CD14-positive monocyte (primary cell): ENCODE measurements at regions not wholly inside any gene's neighbourhood (a gene's known extent, or its start where the extent isn't known, plus 50 kb on each side); places are given as distances from the start of the nearest gene placed in this dataset.

Experiments
- DNase-seq, 3 donors: peaks; one replicate each; pipeline ENCODE4 v3.0.0-alpha.2; 2011 to 2022
- H2AFZ ChIP-seq: 2 replicates; pipeline ENCODE4 v1.6.0; 2012; ENCODE audit warnings: mild to moderate bottlenecking, low read depth, low read length, inconsistent platforms; ENCODE audit not compliant: insufficient read depth, poor library complexity, severe bottlenecking
- H3K27ac ChIP-seq, 2 donors: 1 replicate in 1 of 2; 2 replicates in 1 of 2; pipeline ENCODE4 v1.5.1; 2012 to 2013; ENCODE audit warnings: low read length in 2 of 2, control low read depth in 1 of 2, inconsistent platforms in 1 of 2, low read depth in 1 of 2, mild to moderate bottlenecking in 1 of 2
- H3K27me3 ChIP-seq, 2 donors: one replicate each; pipeline versions ENCODE4 v1.6.0 to v1.6.1; 2011 to 2013; ENCODE audit warnings: low read length in 2 of 2; ENCODE audit not compliant: control insufficient read depth in 2 of 2, insufficient read depth in 2 of 2
- H3K36me3 ChIP-seq, 2 donors: replicated peaks in 1 of 2; 1 replicate in 1 of 2; 2 replicates in 1 of 2; pipeline versions ENCODE4 v1.5.1 to v1.6.1; 2012 to 2013; ENCODE audit warnings: low read length in 2 of 2, control low read depth in 1 of 2, inconsistent platforms in 1 of 2, mild to moderate bottlenecking in 1 of 2; ENCODE audit not compliant: insufficient read depth in 2 of 2, control insufficient read depth in 1 of 2
- H3K4me1 ChIP-seq, 2 donors: 1 replicate in 1 of 2; 2 replicates in 1 of 2; pipeline versions ENCODE4 v1.5.1 to v1.6.1; 2012 to 2013; ENCODE audit warnings: low read length in 2 of 2, control low read depth in 1 of 2, inconsistent platforms in 1 of 2, mild to moderate bottlenecking in 1 of 2, moderate library complexity in 1 of 2; ENCODE audit not compliant: insufficient read depth in 2 of 2, control insufficient read depth in 1 of 2
- H3K4me2 ChIP-seq: replicated peaks from 2 replicates; pipeline ENCODE3; 2012; ENCODE audit warnings: low read length, moderate library complexity, mild to moderate bottlenecking; ENCODE audit not compliant: poor library complexity, severe bottlenecking; ENCODE audit errors: extremely low read depth
- H3K4me3 ChIP-seq, 3 experiments: fragments of 200-600 bp in 1 of 3; sonication (generic) in 1 of 3; replicated peaks in 1 of 3; 1 replicate in 2 of 3; 2 replicates in 1 of 3; pipeline ENCODE4 v1.5.1; 2011 to 2013; ENCODE audit warnings: low read length in 3 of 3, mild to moderate bottlenecking in 3 of 3, control low read depth in 2 of 3, low read depth in 2 of 3, inconsistent platforms in 1 of 3, moderate library complexity in 1 of 3
- H3K79me2 ChIP-seq: 2 replicates; pipeline ENCODE4 v1.6.0; 2012; ENCODE audit warnings: mild to moderate bottlenecking, control low read depth, inconsistent platforms, low read length, moderate library complexity; ENCODE audit not compliant: insufficient read depth
- H3K9ac ChIP-seq: 2 replicates; pipeline ENCODE4 v1.6.0; 2017; ENCODE audit warnings: low read length, mild to moderate bottlenecking; ENCODE audit not compliant: insufficient read depth, poor library complexity, severe bottlenecking
- H3K9me3 ChIP-seq, 2 donors: replicated peaks in 1 of 2; 1 replicate in 1 of 2; 2 replicates in 1 of 2; pipeline versions ENCODE4 v1.5.1 to v1.6.1; 2012 to 2013; ENCODE audit warnings: low read length in 2 of 2, control low read depth in 1 of 2; ENCODE audit not compliant: control insufficient read depth in 1 of 2, insufficient read depth in 1 of 2
- H4K20me1 ChIP-seq: 2 replicates; pipeline ENCODE4 v1.6.0; 2012; ENCODE audit warnings: mild to moderate bottlenecking, low read length, control low read depth, moderate library complexity; ENCODE audit not compliant: insufficient read depth
- H3K27ac Mint-ChIP-seq, 7 donors: one replicate each; pipeline ENCODE4 v1.8.0; 2020; ENCODE audit warnings: mild to moderate bottlenecking in 7 of 7, mixed read lengths in 7 of 7, moderate library complexity in 6 of 7, inconsistent platforms in 2 of 7
- H3K27me3 Mint-ChIP-seq, 3 donors: one replicate each; pipeline ENCODE4 v1.8.0; 2021 to 2022; ENCODE audit warnings: low read depth in 3 of 3, mild to moderate bottlenecking in 3 of 3, mixed read lengths in 3 of 3, moderate library complexity in 3 of 3, inconsistent platforms in 1 of 3
- H3K36me3 Mint-ChIP-seq, 2 donors: one replicate each; pipeline ENCODE4 v1.8.0; 2020; ENCODE audit warnings: mixed read lengths in 2 of 2, inconsistent platforms in 1 of 2, mild to moderate bottlenecking in 1 of 2
- H3K4me1 Mint-ChIP-seq: one replicate; pipeline ENCODE4 v1.8.0; 2020; ENCODE audit warnings: mild to moderate bottlenecking, mixed read lengths
- H3K4me3 Mint-ChIP-seq, 2 donors: one replicate each; pipeline ENCODE4 v1.8.0; 2020; ENCODE audit warnings: mild to moderate bottlenecking in 2 of 2, mixed read lengths in 2 of 2, moderate library complexity in 1 of 2
- H3K9me3 Mint-ChIP-seq, 7 donors: one replicate each; pipeline ENCODE4 v1.8.0; 2020 to 2022; ENCODE audit warnings: mixed read lengths in 7 of 7, mild to moderate bottlenecking in 6 of 7, moderate library complexity in 6 of 7, inconsistent platforms in 2 of 7
- WGBS: methylation state at CpG from one replicate; pipeline ENCODE4 v1.1.5; 2013; ENCODE audit warnings: missing lambda C conversion rate; ENCODE audit not compliant: insufficient coverage; 5-methylcytosine and 5-hydroxymethylcytosine counted together
- intact Hi-C, 2 donors: fragments of 100-400 bp; cut with micrococcal nuclease; formaldehyde crosslinking; loops; one replicate each; pipeline versions ENCODE4 v1.15.0 to v1.15.1; 2023
- TF ChIP-seq, protein P1 (sequence below): fragments of 200-600 bp; IDR thresholded peaks from one replicate; pipeline ENCODE4 v1.8.0; 2022; ENCODE audit warnings: antibody characterized with exemption, mild to moderate bottlenecking

DNA sequence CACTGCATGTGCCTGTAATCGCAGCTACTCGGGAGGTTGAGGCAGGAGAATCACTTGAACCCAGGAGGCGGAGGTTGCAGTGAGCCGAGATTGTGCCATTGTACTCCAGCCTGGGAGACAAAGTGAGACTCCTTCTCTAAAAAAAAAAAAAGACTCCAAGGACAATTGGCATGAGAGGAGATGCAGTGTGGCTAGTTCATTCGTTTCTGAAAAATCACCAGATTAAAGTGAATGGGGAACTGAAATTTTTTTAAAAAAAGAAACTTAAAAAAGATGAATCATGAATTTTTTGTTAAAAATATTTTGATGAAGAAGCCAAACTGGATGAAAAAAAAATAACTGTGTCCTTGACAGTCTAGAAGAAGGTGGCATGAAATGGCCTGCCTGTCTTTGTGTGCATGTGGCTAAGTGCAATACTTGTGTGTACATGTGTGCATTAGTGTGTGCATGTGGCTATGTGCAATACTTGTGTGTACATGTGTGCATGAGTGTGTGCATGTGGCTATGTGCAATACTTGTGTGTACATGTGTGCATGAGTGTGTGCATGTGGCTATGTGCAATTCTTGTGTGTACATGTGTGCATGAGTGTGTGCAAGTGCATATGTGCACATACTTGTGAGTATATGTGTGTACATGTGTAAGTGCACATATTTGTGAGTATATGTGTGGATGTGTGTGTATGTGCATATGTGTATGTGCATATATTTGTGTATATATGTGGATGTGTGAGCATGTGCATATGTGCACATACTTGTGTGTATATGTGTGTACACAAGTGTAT is 391.7 kb upstream of the KLF6 start:
- DNase-seq: no peak
- Histone ChIP-seq H3K4me3 (no peak overlapping the region), H3K36me3 (no peaks in the 10 kb centered on the region), H3K9me3 (no peaks in the 10 kb centered on the region), H3K79me2 (no peaks in the 10 kb centered on the region), H3K9ac (no peak overlapping the region), H3K4me1 (peaks cover 15 to 20% of the 10 kb centered on the region in 2 donors), H3K27ac (peak overlapping the region in 1 of 2 donors; percentile 45), H4K20me1 (no peaks in the 10 kb centered on the region), H3K27me3 (no peaks in the 10 kb centered on the region), H3K4me2 (no peak overlapping the region), H2AFZ (no peak overlapping the region)
- Mint-ChIP-seq H3K36me3 (peaks cover 0 to 2% of the 10 kb centered on the region in 2 donors), H3K4me1 (peaks cover 26% of the 10 kb centered on the region), H3K4me3 (peak overlapping the region in 1 of 2 donors; percentile 39), H3K9me3 (peaks cover 0 to 8% (median 3%) of the 10 kb centered on the region in 7 donors), H3K27me3 (peaks cover 0 to 1% (median under 1%) of the 10 kb centered on the region in 3 donors), H3K27ac (peak overlapping the region in 4 of 7 donors; percentile 69 to 86 (median 83))
- TF ChIP-seq, protein P1, sequence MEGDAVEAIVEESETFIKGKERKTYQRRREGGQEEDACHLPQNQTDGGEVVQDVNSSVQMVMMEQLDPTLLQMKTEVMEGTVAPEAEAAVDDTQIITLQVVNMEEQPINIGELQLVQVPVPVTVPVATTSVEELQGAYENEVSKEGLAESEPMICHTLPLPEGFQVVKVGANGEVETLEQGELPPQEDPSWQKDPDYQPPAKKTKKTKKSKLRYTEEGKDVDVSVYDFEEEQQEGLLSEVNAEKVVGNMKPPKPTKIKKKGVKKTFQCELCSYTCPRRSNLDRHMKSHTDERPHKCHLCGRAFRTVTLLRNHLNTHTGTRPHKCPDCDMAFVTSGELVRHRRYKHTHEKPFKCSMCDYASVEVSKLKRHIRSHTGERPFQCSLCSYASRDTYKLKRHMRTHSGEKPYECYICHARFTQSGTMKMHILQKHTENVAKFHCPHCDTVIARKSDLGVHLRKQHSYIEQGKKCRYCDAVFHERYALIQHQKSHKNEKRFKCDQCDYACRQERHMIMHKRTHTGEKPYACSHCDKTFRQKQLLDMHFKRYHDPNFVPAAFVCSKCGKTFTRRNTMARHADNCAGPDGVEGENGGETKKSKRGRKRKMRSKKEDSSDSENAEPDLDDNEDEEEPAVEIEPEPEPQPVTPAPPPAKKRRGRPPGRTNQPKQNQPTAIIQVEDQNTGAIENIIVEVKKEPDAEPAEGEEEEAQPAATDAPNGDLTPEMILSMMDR: no peak
- WGBS: 100% methylated on average over 1 of the region's 5 CpGs
- intact Hi-C loops: no loop called here

DNA sequence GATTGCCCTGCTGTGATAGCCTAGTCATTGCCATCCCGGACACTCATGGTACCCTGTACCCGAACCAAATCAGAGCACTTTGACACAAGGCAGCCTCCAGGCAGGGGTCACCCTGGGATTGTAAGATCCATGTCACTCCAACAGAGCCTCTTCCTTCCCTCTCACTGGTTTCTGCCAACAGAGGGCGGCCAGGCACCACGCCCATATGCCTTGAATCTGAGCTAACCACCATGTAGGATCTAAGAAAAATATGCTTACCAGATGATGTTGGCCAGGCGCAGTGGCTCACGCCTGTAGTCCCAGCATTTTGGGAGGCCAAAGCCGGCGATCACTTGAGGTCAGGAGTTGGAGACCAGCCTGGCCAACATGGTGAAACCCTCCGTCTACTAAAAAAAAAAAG is 389.2 kb upstream of the KLF6 start:
- Mint-ChIP-seq H3K27ac (no peak overlapping the region), H3K36me3 (peaks cover 0 to 2% of the 10 kb centered on the region in 2 donors), H3K27me3 (peaks cover 0 to 1% (median 0%) of the 10 kb centered on the region in 3 donors), H3K4me1 (peaks cover 19% of the 10 kb centered on the region), H3K9me3 (peaks cover 0 to 9% (median 3%) of the 10 kb centered on the region in 7 donors), H3K4me3 (no peak overlapping the region)
- DNase-seq: no peak
- Histone ChIP-seq H3K27ac (no peak overlapping the region), H3K4me1 (peaks cover 15 to 20% of the 10 kb centered on the region in 2 donors), H3K36me3 (no peaks in the 10 kb centered on the region), H4K20me1 (no peaks in the 10 kb centered on the region), H3K9ac (no peak overlapping the region), H2AFZ (no peak overlapping the region), H3K4me2 (no peak overlapping the region), H3K27me3 (no peaks in the 10 kb centered on the region), H3K4me3 (no peak overlapping the region), H3K9me3 (no peaks in the 10 kb centered on the region), H3K79me2 (no peaks in the 10 kb centered on the region)
- intact Hi-C loops: no loop called here
- TF ChIP-seq, protein P1: no peak
- 98% methylated on average over 6 of the region's 9 CpGs for WGBS
